SJSA1 (cell line): ENCODE measurements at regions not wholly inside any gene's neighbourhood (a gene's known extent, or its start where the extent isn't known, plus 50 kb on each side); places are given as distances from the start of the nearest gene placed in this dataset.

Source experiments
- DNase-seq, 2 experiments: peaks; one replicate each; pipeline ENCODE4 v3.0.0-alpha.2; 2015 to 2020; ENCODE audit warnings: low spot score in 2 of 2, low read depth in 1 of 2
- H3K27ac ChIP-seq: fragments of 250-450 bp; sonication (Bioruptor Pico); 2 replicates; pipeline ENCODE4 v1.5.1; 2020; ENCODE audit warnings: mild to moderate bottlenecking, moderate library complexity
- H3K27me3 ChIP-seq: fragments of 250-450 bp; sonication (Bioruptor Pico); replicated peaks from 2 replicates; pipeline ENCODE4 v1.5.1; 2020; ENCODE audit warnings: mild to moderate bottlenecking, moderate library complexity
- H3K36me3 ChIP-seq: fragments of 250-450 bp; sonication (Bioruptor Pico); 2 replicates; pipeline ENCODE4 v1.5.1; 2020; ENCODE audit warnings: mild to moderate bottlenecking
- H3K4me1 ChIP-seq: fragments of 250-450 bp; sonication (Bioruptor Pico); replicated peaks from 2 replicates; pipeline ENCODE4 v1.6.1; 2021; ENCODE audit warnings: mild to moderate bottlenecking
- H3K4me3 ChIP-seq: fragments of 250-450 bp; sonication (Bioruptor Pico); 2 replicates; pipeline ENCODE4 v1.5.1; 2020; ENCODE audit warnings: mild to moderate bottlenecking
- H3K9me3 ChIP-seq: fragments of 250-450 bp; sonication (Bioruptor Pico); replicated peaks from 2 replicates; pipeline ENCODE4 v1.5.1; 2020; ENCODE audit warnings: mild to moderate bottlenecking

DNA sequence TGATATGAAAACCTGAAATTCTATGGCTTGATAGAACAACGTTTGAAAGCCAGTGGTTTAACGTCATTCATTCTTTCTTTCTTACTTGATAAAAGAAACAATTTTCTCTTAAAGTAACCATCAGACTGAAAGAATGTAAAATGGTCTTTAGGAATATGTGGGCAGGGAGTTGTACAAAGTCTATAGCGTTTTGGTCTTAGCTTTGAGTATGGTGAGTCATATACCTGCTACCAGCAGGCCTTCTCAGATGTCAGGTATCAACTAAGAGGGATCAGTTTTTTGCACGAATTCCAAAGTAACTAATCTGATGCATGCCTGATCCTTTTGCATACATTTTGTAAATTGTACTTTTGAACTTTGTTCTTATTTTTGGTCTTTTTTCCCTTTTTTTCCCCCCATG lies 101.5 kb upstream of the DSEL start:
- H3K27ac ChIP-seq, result no peak overlapping the region
- no peak overlapping the region for H3K4me3 ChIP-seq
- DNase-seq, result no peak
- H3K36me3 ChIP-seq, result no peaks in the 10 kb centered on the region
- no peaks in the 10 kb centered on the region for H3K4me1 ChIP-seq
- H3K9me3 ChIP-seq, result no peaks in the 10 kb centered on the region
- no peaks in the 10 kb centered on the region for H3K27me3 ChIP-seq

GRCh38 chr18:67615876-67616275 lies 99.4 kb upstream of the DSEL start:
- no peak for DNase-seq
- no peak overlapping the region for H3K4me3 ChIP-seq
- no peaks in the 10 kb centered on the region for H3K9me3 ChIP-seq
- H3K27ac ChIP-seq, result no peak overlapping the region
- no peaks in the 10 kb centered on the region for H3K27me3 ChIP-seq
- H3K4me1 ChIP-seq, result no peaks in the 10 kb centered on the region
- no peaks in the 10 kb centered on the region for H3K36me3 ChIP-seq

GRCh38 chr18:67613731-67614130 lies 97.2 kb upstream of the DSEL start:
- H3K27ac ChIP-seq, result no peak overlapping the region
- no peaks in the 10 kb centered on the region for H3K27me3 ChIP-seq
- no peak for DNase-seq
- no peaks in the 10 kb centered on the region for H3K9me3 ChIP-seq
- no peaks in the 10 kb centered on the region for H3K36me3 ChIP-seq
- no peak overlapping the region for H3K4me3 ChIP-seq
- peaks cover 9% of the 10 kb centered on the region for H3K4me1 ChIP-seq

GRCh38 chr18:67612281-67612680 lies 95.8 kb upstream of the DSEL start:
- DNase-seq, result no peak

GRCh38 chr18:67608615-67609273 lies 92.2 kb upstream of the DSEL start:
- no peaks in the 10 kb centered on the region for H3K9me3 ChIP-seq
- no peaks in the 10 kb centered on the region for H3K27me3 ChIP-seq
- 0 out of 2 replicates have a peak overlapping the region, but pooled peaks have one; percentile 42 for H3K27ac ChIP-seq
- H3K4me3 ChIP-seq, result no peak overlapping the region
- peaks cover 12% of the 10 kb centered on the region for H3K4me1 ChIP-seq
- DNase-seq, result peak in 1 of 2 experiments; percentile 2
- H3K36me3 ChIP-seq, result no peaks in the 10 kb centered on the region

More at GRCh38 chr18:67612281-67612680, 95.8 kb upstream of the DSEL start:
- H3K4me1 ChIP-seq, result peaks cover 12% of the 10 kb centered on the region
- no peaks in the 10 kb centered on the region for H3K27me3 ChIP-seq
- no peaks in the 10 kb centered on the region for H3K9me3 ChIP-seq
- no peak overlapping the region for H3K4me3 ChIP-seq
- H3K36me3 ChIP-seq, result no peaks in the 10 kb centered on the region
- no peak overlapping the region for H3K27ac ChIP-seq

DNA sequence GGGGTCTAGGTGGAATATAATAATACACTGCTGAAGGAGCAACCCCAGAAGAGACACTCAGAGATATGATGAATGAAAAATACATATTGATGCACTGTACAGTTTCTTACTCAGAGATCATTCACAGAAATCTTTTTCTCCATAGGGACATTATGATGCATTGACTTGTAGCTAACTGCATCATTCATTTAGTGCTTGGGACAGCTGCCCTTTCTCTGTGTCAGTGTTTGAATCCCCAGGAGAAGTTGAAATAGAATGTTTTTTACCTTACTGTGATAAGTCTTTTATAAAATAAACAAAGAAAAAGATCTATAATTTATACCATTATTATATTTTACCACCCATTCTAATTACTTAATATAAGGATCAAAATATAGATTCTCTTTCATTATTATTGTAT lies 91.7 kb upstream of the DSEL start:
- no peaks in the 10 kb centered on the region for H3K9me3 ChIP-seq
- no peaks in the 10 kb centered on the region for H3K36me3 ChIP-seq
- H3K27me3 ChIP-seq, result no peaks in the 10 kb centered on the region
- H3K4me3 ChIP-seq, result no peak overlapping the region
- peaks cover 12% of the 10 kb centered on the region for H3K4me1 ChIP-seq
- H3K27ac ChIP-seq, result no peak overlapping the region
- no peak for DNase-seq

- Histone ChIP-seq H3K4me3 (no peak overlapping the region), H3K27ac (peak overlapping the region; percentile 36), H3K27me3 (no peaks in the 10 kb centered on the region), H3K9me3 (no peaks in the 10 kb centered on the region), H3K4me1 (peaks cover 10% of the 10 kb centered on the region), H3K36me3 (no peaks in the 10 kb centered on the region)
- peak; percentile 31 to 43 for DNase-seq
These were observed 84.0 kb upstream of the DSEL start for GRCh38 chr18:67600181-67601180.

GRCh38 chr18:67599277-67599676 lies 82.8 kb upstream of the DSEL start:
- Histone ChIP-seq H3K27me3 (no peaks in the 10 kb centered on the region), H3K4me3 (no peak overlapping the region), H3K27ac (peak overlapping the region; percentile 29; the same call in 1 of the 2 replicates), H3K36me3 (no peaks in the 10 kb centered on the region), H3K4me1 (peaks cover 10% of the 10 kb centered on the region), H3K9me3 (no peaks in the 10 kb centered on the region)
- peak in 1 of 2 experiments; percentile 4 for DNase-seq

DNA sequence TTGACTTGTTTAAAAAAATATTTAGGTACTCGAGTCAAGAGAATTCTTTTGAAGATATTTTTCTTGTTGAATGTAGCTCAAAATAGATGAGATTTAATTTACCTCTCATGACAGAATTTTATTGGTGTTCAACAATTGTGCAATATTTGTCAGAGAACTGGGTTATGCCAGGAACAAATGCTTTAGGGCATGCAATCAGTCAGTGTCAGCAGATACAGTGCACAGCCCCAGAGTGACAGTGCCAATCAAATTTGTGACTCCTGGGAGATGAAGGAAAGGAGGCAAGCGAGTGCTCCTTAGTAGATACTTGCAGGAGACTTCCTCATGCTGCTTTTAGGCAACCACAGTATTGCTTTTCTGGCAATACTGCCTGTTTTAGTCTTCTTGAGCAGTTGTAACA lies 81.2 kb upstream of the DSEL start:
- no peaks in the 10 kb centered on the region for H3K9me3 ChIP-seq
- H3K27me3 ChIP-seq, result no peaks in the 10 kb centered on the region
- H3K4me3 ChIP-seq, result no peak overlapping the region
- no peaks in the 10 kb centered on the region for H3K36me3 ChIP-seq
- no peak for DNase-seq
- no peak overlapping the region for H3K27ac ChIP-seq
- peaks cover 10% of the 10 kb centered on the region for H3K4me1 ChIP-seq

DNA sequence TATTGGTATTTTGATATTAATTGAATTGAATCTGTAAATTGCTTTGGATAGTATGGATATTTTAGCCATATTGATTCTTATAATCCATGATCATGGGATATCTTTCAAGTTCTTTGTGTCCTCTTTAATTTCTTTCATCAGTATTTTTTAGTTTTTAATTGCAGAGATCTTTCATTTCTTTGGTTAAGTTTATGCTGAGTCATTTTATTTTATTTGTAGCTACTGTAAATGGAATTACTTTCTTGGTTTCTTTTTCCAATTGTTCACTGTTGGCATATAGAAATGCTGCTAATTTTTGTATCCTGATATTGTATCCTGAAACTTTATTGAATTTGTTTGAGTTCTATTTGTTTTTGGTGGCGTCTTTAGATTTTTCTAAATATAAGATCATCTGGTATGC lies 79.5 kb upstream of the DSEL start:
- Histone ChIP-seq H3K4me3 (no peak overlapping the region), H3K4me1 (peaks cover 10% of the 10 kb centered on the region), H3K27ac (no peak overlapping the region), H3K27me3 (no peaks in the 10 kb centered on the region), H3K9me3 (no peaks in the 10 kb centered on the region), H3K36me3 (no peaks in the 10 kb centered on the region)
- DNase-seq, result no peak

DNA sequence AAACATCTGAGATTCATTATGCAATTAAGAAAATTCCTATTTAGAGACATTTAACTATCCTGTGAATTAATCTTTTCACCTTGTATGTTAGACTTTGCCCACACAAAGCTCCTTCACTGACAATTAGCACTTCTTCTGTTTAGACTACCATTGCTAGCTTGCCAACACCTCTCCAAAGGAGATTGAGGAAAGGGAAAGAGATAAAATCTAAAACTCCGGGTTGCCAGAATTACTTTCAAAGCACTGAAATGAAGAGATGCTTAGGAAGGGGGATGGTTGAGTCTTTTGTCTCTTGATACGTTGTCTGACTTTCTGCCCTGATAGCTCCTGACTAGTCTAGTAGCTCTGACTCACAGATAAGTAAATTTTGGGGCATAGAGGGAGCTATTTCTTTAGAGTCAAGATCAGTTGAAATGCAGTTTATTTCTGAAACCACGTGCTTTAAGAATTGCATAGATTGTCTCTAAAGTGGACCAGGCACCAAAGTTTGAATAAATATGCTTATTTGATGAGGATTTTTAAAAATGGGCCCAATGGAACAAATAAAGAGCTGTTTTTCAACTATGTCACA lies 74.1 kb upstream of the DSEL start:
- H3K27me3 ChIP-seq, result no peaks in the 10 kb centered on the region
- no peaks in the 10 kb centered on the region for H3K9me3 ChIP-seq
- H3K36me3 ChIP-seq, result no peaks in the 10 kb centered on the region
- H3K27ac ChIP-seq, result no peak overlapping the region
- peak in 1 of 2 experiments; percentile 3 for DNase-seq
- no peak overlapping the region for H3K4me3 ChIP-seq
- H3K4me1 ChIP-seq, result no peaks in the 10 kb centered on the region

- no peak for DNase-seq
- no peak overlapping the region for H3K4me3 ChIP-seq
- H3K4me1 ChIP-seq, result no peaks in the 10 kb centered on the region
- no peaks in the 10 kb centered on the region for H3K27me3 ChIP-seq
- no peaks in the 10 kb centered on the region for H3K9me3 ChIP-seq
- H3K27ac ChIP-seq, result no peak overlapping the region
- no peaks in the 10 kb centered on the region for H3K36me3 ChIP-seq
These were observed 72.8 kb upstream of the DSEL start for GRCh38 chr18:67589325-67589724.

DNA sequence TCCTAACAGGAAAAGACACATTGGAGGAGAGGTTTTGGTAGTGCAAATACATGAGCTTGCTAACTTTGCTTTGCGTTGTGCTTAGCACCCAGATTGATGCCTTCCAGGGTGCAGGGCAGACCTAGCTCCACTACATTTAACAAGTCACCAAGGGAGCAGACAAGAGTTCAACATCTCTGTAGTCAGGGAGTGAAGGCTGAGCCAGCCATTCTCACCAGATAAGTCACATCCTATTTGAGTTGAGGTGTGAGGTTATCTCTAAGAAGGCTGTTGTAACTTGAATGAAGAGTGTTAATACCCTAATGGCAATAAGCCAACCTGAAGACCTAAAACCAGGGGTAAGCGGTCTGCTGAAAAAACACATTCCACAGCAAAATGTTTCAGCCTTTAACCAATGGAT lies 69.6 kb upstream of the DSEL start:
- no peaks in the 10 kb centered on the region for H3K9me3 ChIP-seq
- H3K36me3 ChIP-seq, result no peaks in the 10 kb centered on the region
- no peaks in the 10 kb centered on the region for H3K27me3 ChIP-seq
- no peaks in the 10 kb centered on the region for H3K4me1 ChIP-seq
- no peak for DNase-seq
- H3K27ac ChIP-seq, result no peak overlapping the region
- H3K4me3 ChIP-seq, result no peak overlapping the region

DNA sequence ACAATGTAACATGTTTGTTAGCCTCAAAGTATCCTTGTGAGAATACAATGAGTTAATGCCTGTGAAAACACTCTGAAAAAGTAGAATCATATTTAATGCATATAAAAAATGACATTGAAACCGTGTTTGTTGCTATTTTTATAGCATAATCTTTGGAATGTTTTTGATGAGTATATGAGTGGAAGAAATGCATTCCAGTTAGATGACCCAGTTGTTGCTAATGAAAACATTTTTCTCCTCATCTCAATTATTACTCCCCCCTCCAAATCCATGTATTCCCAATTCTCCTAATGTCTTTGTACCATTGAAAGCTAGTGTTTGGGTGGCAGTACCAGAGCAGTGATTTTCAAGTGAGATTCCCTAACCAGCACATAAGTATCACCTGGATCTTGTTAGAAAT lies 67.1 kb upstream of the DSEL start:
- no peak for DNase-seq
- no peaks in the 10 kb centered on the region for H3K27me3 ChIP-seq
- no peaks in the 10 kb centered on the region for H3K9me3 ChIP-seq
- H3K27ac ChIP-seq, result no peak overlapping the region
- no peaks in the 10 kb centered on the region for H3K4me1 ChIP-seq
- no peaks in the 10 kb centered on the region for H3K36me3 ChIP-seq
- H3K4me3 ChIP-seq, result no peak overlapping the region
